Trophoblast cell (in vitro differentiated cells and primary cell): ENCODE measurements at regions not wholly inside any gene's neighbourhood (a gene's known extent, or its start where the extent isn't known, plus 50 kb on each side); places are given as distances from the start of the nearest gene placed in this dataset.

Source experiments
- DNase-seq, 2 donors: peaks; one replicate each; pipeline ENCODE4 v3.0.0-alpha.2; 2016
- H2AFZ ChIP-seq: 2 replicates; pipeline ENCODE4 v1.6.1; 2013; ENCODE audit warnings: low read length, moderate library complexity, mild to moderate bottlenecking; ENCODE audit not compliant: insufficient read depth, poor library complexity
- H2AK5ac ChIP-seq: 2 replicates; pipeline ENCODE4 v1.6.1; 2013; ENCODE audit warnings: mild to moderate bottlenecking, low read length
- H2BK120ac ChIP-seq: 2 replicates; pipeline ENCODE4 v1.6.1; 2013; ENCODE audit warnings: low read length, mild to moderate bottlenecking, moderate library complexity; ENCODE audit not compliant: insufficient read depth, poor library complexity
- H2BK12ac ChIP-seq: 2 replicates; pipeline ENCODE4 v1.6.1; 2013; ENCODE audit warnings: mild to moderate bottlenecking, low read length, moderate library complexity
- H2BK5ac ChIP-seq: 2 replicates; pipeline ENCODE4 v1.6.1; 2013; ENCODE audit warnings: low read length, low read depth, moderate library complexity, mild to moderate bottlenecking; ENCODE audit not compliant: poor library complexity
- H3K14ac ChIP-seq: 2 replicates; pipeline ENCODE4 v1.6.1; 2013; ENCODE audit warnings: mild to moderate bottlenecking, low read length
- H3K18ac ChIP-seq: 2 replicates; pipeline ENCODE4 v1.6.1; 2013; ENCODE audit warnings: mild to moderate bottlenecking, low read length
- H3K23ac ChIP-seq: 2 replicates; pipeline ENCODE4 v1.6.1; 2013; ENCODE audit warnings: low read length
- H3K27ac ChIP-seq: 2 replicates; pipeline ENCODE4 v1.5.1; 2013; ENCODE audit warnings: low read depth, mild to moderate bottlenecking, inconsistent platforms, low read length, moderate library complexity
- H3K27me3 ChIP-seq: 2 replicates; pipeline ENCODE4 v1.6.1; 2013; ENCODE audit warnings: inconsistent platforms, mild to moderate bottlenecking, low read length, moderate library complexity; ENCODE audit not compliant: insufficient read depth
- H3K36me3 ChIP-seq, 2 experiments: 1 replicate in 1 of 2; 2 replicates in 1 of 2; pipeline ENCODE4 v1.6.1; 2013; ENCODE audit warnings: low read length in 2 of 2, mild to moderate bottlenecking in 2 of 2, moderate library complexity in 1 of 2; ENCODE audit not compliant: insufficient read depth in 2 of 2, control insufficient read depth in 1 of 2
- H3K4ac ChIP-seq: 2 replicates; pipeline ENCODE4 v1.6.1; 2013; ENCODE audit warnings: low read depth, mild to moderate bottlenecking, low read length, moderate library complexity
- H3K4me1 ChIP-seq, 2 experiments: 1 replicate in 1 of 2; 2 replicates in 1 of 2; pipeline ENCODE4 v1.6.1; 2013; ENCODE audit warnings: low read length in 2 of 2, mild to moderate bottlenecking in 2 of 2, moderate library complexity in 1 of 2; ENCODE audit not compliant: insufficient read depth in 2 of 2, control insufficient read depth in 1 of 2
- H3K4me2 ChIP-seq: 2 replicates; pipeline ENCODE4 v1.6.1; 2013; ENCODE audit warnings: inconsistent platforms, mild to moderate bottlenecking, low read length, moderate library complexity
- H3K4me3 ChIP-seq: 2 replicates; pipeline ENCODE4 v1.5.1; 2013; ENCODE audit warnings: mild to moderate bottlenecking, low read depth, low read length, inconsistent platforms
- H3K79me1 ChIP-seq: one replicate; pipeline ENCODE4 v1.6.1; 2013; ENCODE audit warnings: low read length
- H3K79me2 ChIP-seq: 2 replicates; pipeline ENCODE4 v1.6.1; 2013; ENCODE audit warnings: low read length, mild to moderate bottlenecking; ENCODE audit not compliant: control insufficient read depth, insufficient read depth, poor library complexity
- H3K9ac ChIP-seq: 2 replicates; pipeline ENCODE4 v1.6.1; 2013; ENCODE audit warnings: mild to moderate bottlenecking, low read length
- H3K9me3 ChIP-seq: 2 replicates; pipeline ENCODE4 v1.6.1; 2013; ENCODE audit warnings: low read depth, mild to moderate bottlenecking, control low read depth, inconsistent platforms, low read length; ENCODE audit not compliant: insufficient read depth
- H4K12ac ChIP-seq: 2 replicates; pipeline ENCODE4 v1.6.1; 2013; ENCODE audit warnings: low read depth, mild to moderate bottlenecking, low read length, moderate library complexity
- H4K8ac ChIP-seq: 2 replicates; pipeline ENCODE4 v1.6.1; 2013; ENCODE audit warnings: low read depth, mild to moderate bottlenecking, low read length, moderate library complexity
- H4K91ac ChIP-seq: one replicate; pipeline ENCODE4 v1.6.1; 2013; ENCODE audit warnings: low read depth, mild to moderate bottlenecking, low read length, moderate library complexity
- WGBS: extraction: QIAGEN DNeasy Blood & Tissue Kit; methylation state at CpG from one replicate; pipeline ENCODE4 v1.1.7; 2013; ENCODE audit warnings: missing lambda C conversion rate; ENCODE audit not compliant: insufficient read length, insufficient coverage; ENCODE audit errors: extremely low coverage; 5-methylcytosine and 5-hydroxymethylcytosine counted together

GRCh38 chr18:76547296-76547695 is 52.3 kb upstream of the ZNF516 start:
- no peak overlapping the region for H3K14ac ChIP-seq
- H3K4me1 ChIP-seq = no peaks in the 10 kb centered on the region
- no peak overlapping the region for H4K91ac ChIP-seq
- no peak overlapping the region for H3K4ac ChIP-seq
- H3K4me3 ChIP-seq = no peak overlapping the region
- H3K18ac ChIP-seq = no peak overlapping the region
- H3K36me3 ChIP-seq = no peaks in the 10 kb centered on the region
- WGBS = no CpG with 5 or more reads among the region's 11 CpGs
- H2BK120ac ChIP-seq = no peak overlapping the region
- no peak overlapping the region for H3K4me2 ChIP-seq
- no peak overlapping the region for H2AK5ac ChIP-seq
- H3K23ac ChIP-seq = no peak overlapping the region
- no peak overlapping the region for H3K9ac ChIP-seq
- no peaks in the 10 kb centered on the region for H3K79me2 ChIP-seq
- no peak overlapping the region for H4K12ac ChIP-seq
- H3K27me3 ChIP-seq = no peaks in the 10 kb centered on the region
- H3K79me1 ChIP-seq = no peaks in the 10 kb centered on the region
- no peak overlapping the region for H3K27ac ChIP-seq
- H4K8ac ChIP-seq = no peak overlapping the region
- H2BK5ac ChIP-seq = no peak overlapping the region
- H3K9me3 ChIP-seq = peaks cover 2% of the 10 kb centered on the region
- no peak for DNase-seq
- no peak overlapping the region for H2BK12ac ChIP-seq
- H2AFZ ChIP-seq = no peak overlapping the region

GRCh38 chr18:76546436-76546835 is 51.4 kb upstream of the ZNF516 start:
- Histone ChIP-seq H2BK120ac (no peak overlapping the region), H4K12ac (no peak overlapping the region), H3K79me1 (no peaks in the 10 kb centered on the region), H4K8ac (no peak overlapping the region), H3K14ac (no peak overlapping the region), H4K91ac (no peak overlapping the region), H3K27ac (no peak overlapping the region), H3K23ac (no peak overlapping the region), H2BK5ac (no peak overlapping the region), H2AK5ac (no peak overlapping the region), H3K18ac (no peak overlapping the region), H3K4me2 (no peak overlapping the region), H2AFZ (no peak overlapping the region), H3K9me3 (peaks cover 2% of the 10 kb centered on the region), H3K4ac (no peak overlapping the region), H3K79me2 (no peaks in the 10 kb centered on the region), H3K4me3 (no peak overlapping the region), H3K9ac (no peak overlapping the region), H3K27me3 (no peaks in the 10 kb centered on the region), H3K36me3 (no peaks in the 10 kb centered on the region), H2BK12ac (no peak overlapping the region), H3K4me1 (no peaks in the 10 kb centered on the region)
- WGBS = no CpG with 5 or more reads among the region's 6 CpGs
- no peak for DNase-seq

GRCh38 chr18:76546088-76546435 is 51.0 kb upstream of the ZNF516 start:
- no peak overlapping the region for H3K14ac ChIP-seq
- DNase-seq = no peak
- no peak overlapping the region for H3K4me2 ChIP-seq
- no peak overlapping the region for H3K9ac ChIP-seq
- no peak overlapping the region for H3K18ac ChIP-seq
- H3K9me3 ChIP-seq = peaks cover 2% of the 10 kb centered on the region
- no peaks in the 10 kb centered on the region for H3K27me3 ChIP-seq
- H2BK120ac ChIP-seq = no peak overlapping the region
- no peak overlapping the region for H2AK5ac ChIP-seq
- no peak overlapping the region for H2AFZ ChIP-seq
- no peak overlapping the region for H3K4me3 ChIP-seq
- no peak overlapping the region for H3K23ac ChIP-seq
- H3K79me1 ChIP-seq = no peaks in the 10 kb centered on the region
- no peak overlapping the region for H2BK12ac ChIP-seq
- no peaks in the 10 kb centered on the region for H3K79me2 ChIP-seq
- H3K4ac ChIP-seq = no peak overlapping the region
- no CpG with 5 or more reads among the region's 7 CpGs for WGBS
- H3K36me3 ChIP-seq = no peaks in the 10 kb centered on the region
- no peak overlapping the region for H4K12ac ChIP-seq
- no peak overlapping the region for H4K91ac ChIP-seq
- H3K27ac ChIP-seq = no peak overlapping the region
- H4K8ac ChIP-seq = no peak overlapping the region
- H3K4me1 ChIP-seq = no peaks in the 10 kb centered on the region
- no peak overlapping the region for H2BK5ac ChIP-seq

- Histone ChIP-seq H4K8ac (no peak overlapping the region), H3K4ac (no peak overlapping the region), H3K27ac (no peak overlapping the region), H4K91ac (no peak overlapping the region), H3K18ac (no peak overlapping the region), H3K36me3 (no peaks in the 10 kb centered on the region), H3K27me3 (no peaks in the 10 kb centered on the region), H3K4me3 (no peak overlapping the region), H2BK120ac (no peak overlapping the region), H4K12ac (no peak overlapping the region), H3K79me2 (no peaks in the 10 kb centered on the region), H3K14ac (no peak overlapping the region), H3K9ac (no peak overlapping the region), H3K23ac (no peak overlapping the region), H3K79me1 (no peaks in the 10 kb centered on the region), H2AK5ac (no peak overlapping the region), H3K4me1 (no peaks in the 10 kb centered on the region), H3K4me2 (no peak overlapping the region), H2BK12ac (no peak overlapping the region), H3K9me3 (peaks cover 2% of the 10 kb centered on the region), H2AFZ (no peak overlapping the region), H2BK5ac (no peak overlapping the region)
- no CpG with 5 or more reads among the region's 14 CpGs for WGBS
- no peak for DNase-seq
Observed at GRCh38 chr18:76545433-76546087, 50.5 kb upstream of the ZNF516 start.
